ENCODE measurements at regions not wholly inside any gene's neighbourhood (a gene's known extent, or its start where the extent isn't known, plus 50 kb on each side); places are given as distances from the start of the nearest gene placed in this dataset.
A peak's percentile ranks its signal among the peaks of the same experiment; 100 is the strongest.
"Not testable (repeated sequence)": the region's sequence is repeated elsewhere in the genome, so short reads cannot be mapped to it uniquely, and the experiment has no call there.

- Histone ChIP-seq H3K27me3 (no peaks in the 10 kb centered on the region), H3K4me1 (no peaks in the 10 kb centered on the region), H3K4me3 (ENCODE audit: low read depth, low read length) (no peak overlapping the region), H3K9me3 (no peaks in the 10 kb centered on the region), H3K36me3 (no peaks in the 10 kb centered on the region)
- no peak for TF ChIP-seq CTCF (IDR thresholded peaks at IDR 0.05; ENCODE audit: low read depth, low read length)
- DNase-seq, result no peak
These were observed 256.2 kb upstream of the POU5F2 start for GRCh38 chr5:93997562-93997961.

- H3K9me3 ChIP-seq, result no peaks in the 10 kb centered on the region
- DNase-seq, result no peak
- no peaks in the 10 kb centered on the region for H3K27me3 ChIP-seq
- H3K4me3 ChIP-seq (ENCODE audit: low read depth, low read length), result no peak overlapping the region
- H3K36me3 ChIP-seq, result no peaks in the 10 kb centered on the region
- no peak for TF ChIP-seq CTCF (IDR thresholded peaks at IDR 0.05; ENCODE audit: low read depth, low read length)
- H3K4me1 ChIP-seq, result peaks cover 9% of the 10 kb centered on the region; the same call in 1 of the 2 replicates
These were observed 253.8 kb upstream of the POU5F2 start for GRCh38 chr5:93995126-93995621.

GRCh38 chr5:93993161-93993560 lies 251.8 kb upstream of the POU5F2 start:
- no peaks in the 10 kb centered on the region for H3K9me3 ChIP-seq
- H3K4me3 ChIP-seq (ENCODE audit: low read depth, low read length), result no peak overlapping the region
- TF ChIP-seq CTCF (IDR thresholded peaks at IDR 0.05; ENCODE audit: low read depth, low read length), result no peak
- H3K4me1 ChIP-seq, result peaks cover 9% of the 10 kb centered on the region; the same call in 1 of the 2 replicates
- DNase-seq, result no peak
- H3K36me3 ChIP-seq, result no peaks in the 10 kb centered on the region
- H3K27me3 ChIP-seq, result no peaks in the 10 kb centered on the region

GRCh38 chr5:93990504-93991070 lies 249.2 kb upstream of the POU5F2 start:
- peak; percentile 7 for DNase-seq
- Histone ChIP-seq H3K9me3 (no peaks in the 10 kb centered on the region), H3K36me3 (no peaks in the 10 kb centered on the region), H3K27me3 (no peaks in the 10 kb centered on the region), H3K4me1 (peaks cover 9% of the 10 kb centered on the region; the same call in 1 of the 2 replicates), H3K4me3 (ENCODE audit: low read depth, low read length) (no peak overlapping the region)
- TF ChIP-seq CTCF (IDR thresholded peaks at IDR 0.05; ENCODE audit: low read depth, low read length), result no peak

- not testable (repeated sequence) for H3K9me3 ChIP-seq; H3K4me1 ChIP-seq; H3K36me3 ChIP-seq; H3K27me3 ChIP-seq; DNase-seq; H3K4me3 ChIP-seq (ENCODE audit: low read depth, low read length)
These were observed 244.7 kb upstream of the POU5F2 start for GRCh38 chr5:93985940-93986570.

GRCh38 chr5:93978222-93978621 lies 236.8 kb upstream of the POU5F2 start:
- no peak for DNase-seq
- Histone ChIP-seq H3K36me3 (no peaks in the 10 kb centered on the region), H3K27me3 (no peaks in the 10 kb centered on the region), H3K9me3 (no peaks in the 10 kb centered on the region), H3K4me1 (no peaks in the 10 kb centered on the region), H3K4me3 (ENCODE audit: low read depth, low read length) (no peak overlapping the region)
- no peak for TF ChIP-seq CTCF (IDR thresholded peaks at IDR 0.05; ENCODE audit: low read depth, low read length)

Measured in BE2C (cell line).